ENCODE measurements at regions not wholly inside any gene's neighbourhood (a gene's known extent, or its start where the extent isn't known, plus 50 kb on each side); places are given as distances from the start of the nearest gene placed in this dataset.

DNA sequence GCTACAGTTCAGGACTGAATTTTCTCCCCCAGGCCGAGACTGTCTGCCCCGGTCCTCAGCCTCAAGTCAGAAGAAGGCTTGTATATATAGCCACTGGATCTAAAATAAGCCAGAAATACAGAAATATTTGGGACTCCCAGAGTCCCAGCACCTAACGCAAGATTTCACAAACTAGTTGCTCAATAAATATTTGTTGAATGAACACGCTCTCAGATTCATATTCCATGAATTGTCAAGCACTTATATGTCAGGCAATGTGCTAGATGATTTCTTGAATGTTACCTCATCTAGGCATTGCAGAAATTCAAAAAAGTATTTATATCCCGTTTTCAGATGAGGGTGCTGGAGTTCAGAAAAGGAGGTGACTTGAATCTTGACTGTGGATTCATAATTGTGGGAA is 163.7 kb upstream of the KLHL29 start:
- Histone ChIP-seq H3K4me2 (no peak overlapping the region), H3K27ac (no peak overlapping the region), H3K4me3 (no peak overlapping the region), H3K9me3 (0 out of 3 replicates have a peak, but pooled peaks cover under 1% of the 10 kb centered on the region), H3K4me1 (no peaks in the 10 kb centered on the region)
- 39% methylated on average over 5 of the region's 5 CpGs for WGBS (ENCODE audit: missing lambda C conversion rate)
- no peak for DNase-seq (ENCODE audit: low read depth in 1 of 2, low spot score in 1 of 2)
- no peak for ATAC-seq
- TF ChIP-seq RAD21 (conservative IDR thresholded peaks at IDR 0.05 in 1 of 2, IDR thresholded peaks at IDR 0.05 in 1 of 2) (no peak), FOSL2 (IDR thresholded peaks at IDR 0.05) (no peak), FOSL2 (CRISPR knock-in tag; IDR thresholded peaks at IDR 0.05) (no peak), EHMT2 (IDR thresholded peaks at IDR 0.05; ENCODE audit: low read depth) (no peak)
- ChIA-PET CTCF (interaction anchor here (1.3 to 1.8 kb wide), 2 partner anchors 22 to 130 kb away, joined by 3 to 6 read pairs; no protein-coding TSS in a partner anchor), POLR2A (no interaction called here)
- FAIRE-seq, result no peak

DNA sequence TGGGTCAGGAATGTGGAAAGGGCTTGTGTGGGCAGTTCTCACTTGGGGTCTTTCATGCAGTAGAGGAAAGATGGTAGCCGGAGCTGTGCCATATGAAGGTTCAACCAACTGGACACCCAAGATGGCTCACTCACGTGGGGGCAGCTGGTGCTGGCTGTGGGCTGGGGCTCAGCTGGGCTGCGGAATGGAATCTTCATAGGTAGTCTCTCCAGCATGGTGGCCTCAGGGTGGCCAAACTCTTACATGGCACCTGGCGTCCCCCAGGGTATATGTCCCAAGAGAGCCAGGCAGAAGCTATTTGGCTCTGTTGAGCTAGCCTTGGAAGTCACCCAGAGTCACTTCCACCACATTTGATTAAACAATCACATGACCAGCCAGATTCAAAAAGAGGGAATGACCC is 163.1 kb upstream of the KLHL29 start:
- POLR2A ChIA-PET, result no interaction called here
- CTCF ChIA-PET, result interaction anchor here (0.7 to 1.8 kb wide), 2 partner anchors 23 to 129 kb away, joined by 3 to 6 read pairs; no protein-coding TSS in a partner anchor
- FAIRE-seq (no peak), ATAC-seq (no peak), DNase-seq (ENCODE audit: low read depth in 1 of 2, low spot score in 1 of 2) (no peak)
- 29% methylated on average over 4 of the region's 4 CpGs for WGBS (ENCODE audit: missing lambda C conversion rate)
- Histone ChIP-seq H3K9me3 (no peaks in the 10 kb centered on the region), H3K4me1 (no peaks in the 10 kb centered on the region), H3K4me2 (no peak overlapping the region), H3K4me3 (no peak overlapping the region), H3K27ac (no peak overlapping the region)
- TF ChIP-seq RFX5 (IDR thresholded peaks at IDR 0.05) (no peak), POLR2A (IDR thresholded peaks at IDR 0.05; ENCODE audit: low read length) (no peak), CHD2 (IDR thresholded peaks at IDR 0.05; ENCODE audit: low read length, partially characterized antibody) (no peak), CBX8 (IDR thresholded peaks at IDR 0.05) (no peak), ESRRA (IDR thresholded peaks at IDR 0.05; ENCODE audit: borderline replicate concordance, low read length) (no peak), FOSL2 (IDR thresholded peaks at IDR 0.05) (no peak), FOSL2 (CRISPR knock-in tag; IDR thresholded peaks at IDR 0.05) (no peak), HEYL (CRISPR knock-in tag; IDR thresholded peaks at IDR 0.05) (no peak), NPAS2 (CRISPR knock-in tag; IDR thresholded peaks at IDR 0.05; ENCODE audit: borderline replicate concordance) (no peak), RARB (CRISPR knock-in tag; IDR thresholded peaks at IDR 0.05) (no peak), MAZ (IDR thresholded peaks at IDR 0.05; ENCODE audit: borderline replicate concordance, low read depth, low read length) (no peak), CEBPB (IDR thresholded peaks at IDR 0.05) (no peak)
- TF ChIP-seq, protein P1, sequence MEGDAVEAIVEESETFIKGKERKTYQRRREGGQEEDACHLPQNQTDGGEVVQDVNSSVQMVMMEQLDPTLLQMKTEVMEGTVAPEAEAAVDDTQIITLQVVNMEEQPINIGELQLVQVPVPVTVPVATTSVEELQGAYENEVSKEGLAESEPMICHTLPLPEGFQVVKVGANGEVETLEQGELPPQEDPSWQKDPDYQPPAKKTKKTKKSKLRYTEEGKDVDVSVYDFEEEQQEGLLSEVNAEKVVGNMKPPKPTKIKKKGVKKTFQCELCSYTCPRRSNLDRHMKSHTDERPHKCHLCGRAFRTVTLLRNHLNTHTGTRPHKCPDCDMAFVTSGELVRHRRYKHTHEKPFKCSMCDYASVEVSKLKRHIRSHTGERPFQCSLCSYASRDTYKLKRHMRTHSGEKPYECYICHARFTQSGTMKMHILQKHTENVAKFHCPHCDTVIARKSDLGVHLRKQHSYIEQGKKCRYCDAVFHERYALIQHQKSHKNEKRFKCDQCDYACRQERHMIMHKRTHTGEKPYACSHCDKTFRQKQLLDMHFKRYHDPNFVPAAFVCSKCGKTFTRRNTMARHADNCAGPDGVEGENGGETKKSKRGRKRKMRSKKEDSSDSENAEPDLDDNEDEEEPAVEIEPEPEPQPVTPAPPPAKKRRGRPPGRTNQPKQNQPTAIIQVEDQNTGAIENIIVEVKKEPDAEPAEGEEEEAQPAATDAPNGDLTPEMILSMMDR (IDR thresholded peaks at IDR 0.05), result no peak
- TF ChIP-seq, protein P2, sequence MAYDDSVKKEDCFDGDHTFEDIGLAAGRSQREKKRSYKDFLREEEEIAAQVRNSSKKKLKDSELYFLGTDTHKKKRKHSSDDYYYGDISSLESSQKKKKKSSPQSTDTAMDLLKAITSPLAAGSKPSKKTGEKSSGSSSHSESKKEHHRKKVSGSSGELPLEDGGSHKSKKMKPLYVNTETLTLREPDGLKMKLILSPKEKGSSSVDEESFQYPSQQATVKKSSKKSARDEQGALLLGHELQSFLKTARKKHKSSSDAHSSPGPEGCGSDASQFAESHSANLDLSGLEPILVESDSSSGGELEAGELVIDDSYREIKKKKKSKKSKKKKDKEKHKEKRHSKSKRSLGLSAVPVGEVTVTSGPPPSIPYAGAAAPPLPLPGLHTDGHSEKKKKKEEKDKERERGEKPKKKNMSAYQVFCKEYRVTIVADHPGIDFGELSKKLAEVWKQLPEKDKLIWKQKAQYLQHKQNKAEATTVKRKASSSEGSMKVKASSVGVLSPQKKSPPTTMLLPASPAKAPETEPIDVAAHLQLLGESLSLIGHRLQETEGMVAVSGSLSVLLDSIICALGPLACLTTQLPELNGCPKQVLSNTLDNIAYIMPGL (CRISPR knock-in tag; IDR thresholded peaks at IDR 0.05; ENCODE audit: borderline replicate concordance), result no peak
- TF ChIP-seq, protein P3, sequence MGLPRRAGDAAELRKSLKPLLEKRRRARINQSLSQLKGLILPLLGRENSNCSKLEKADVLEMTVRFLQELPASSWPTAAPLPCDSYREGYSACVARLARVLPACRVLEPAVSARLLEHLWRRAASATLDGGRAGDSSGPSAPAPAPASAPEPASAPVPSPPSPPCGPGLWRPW (IDR thresholded peaks at IDR 0.05), result no peak

DNA sequence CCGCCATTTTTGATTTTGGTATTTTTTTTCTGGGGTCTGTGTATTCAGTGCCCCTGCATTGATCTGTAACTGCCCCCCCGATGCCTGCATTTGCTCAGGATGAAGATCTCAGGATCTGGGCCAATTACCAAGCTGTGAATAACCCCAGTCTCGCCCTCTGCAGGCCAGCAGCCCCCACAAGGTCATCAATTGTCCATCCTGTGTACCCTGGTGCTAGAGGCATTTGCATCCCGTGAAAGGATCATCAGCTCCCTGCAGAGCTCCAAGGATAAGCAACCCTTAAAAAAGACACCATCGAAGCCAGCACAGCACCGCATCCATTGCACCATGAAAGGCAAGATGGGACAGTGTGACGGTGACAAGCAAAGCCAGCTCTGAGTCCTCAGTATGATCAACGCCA is 154.1 kb upstream of the KLHL29 start:
- no peaks in the 10 kb centered on the region for H3K9me3 ChIP-seq
- no peak overlapping the region for H3K27ac ChIP-seq
- no peak for TF ChIP-seq ZSCAN20 (CRISPR knock-in tag; IDR thresholded peaks at IDR 0.05)
- no peak for TF ChIP-seq KDM5A (IDR thresholded peaks at IDR 0.05)
- TF ChIP-seq, protein P1 (IDR thresholded peaks at IDR 0.05), result no peak
- no peak for TF ChIP-seq CEBPB (IDR thresholded peaks at IDR 0.05)
- no peak overlapping the region for H3K4me3 ChIP-seq
- POLR2A ChIA-PET, result no interaction called here
- no peak for FAIRE-seq
- 33% methylated on average over 8 of the region's 8 CpGs for WGBS (ENCODE audit: missing lambda C conversion rate)
- H3K4me1 ChIP-seq, result no peaks in the 10 kb centered on the region
- CTCF ChIA-PET, result no interaction called here
- no peak for DNase-seq (ENCODE audit: low read depth in 1 of 2, low spot score in 1 of 2)
- ATAC-seq, result no peak
- H3K4me2 ChIP-seq, result no peak overlapping the region
